GM12878 (cell line): ENCODE measurements at regions not wholly inside any gene's neighbourhood (a gene's known extent, or its start where the extent isn't known, plus 50 kb on each side); places are given as distances from the start of the nearest gene placed in this dataset.

Experiments used
- ATAC-seq: fragments of 200-7000 bp; cut with Tn5 transposase; 3 replicates; pipeline ENCODE4 v1.9.1; 2020; ENCODE audit warnings: mild to moderate bottlenecking, moderate library complexity
- BruUV-seq: library from RNA; stranded (reverse); fragments of 400-500 nt; replicated peaks from 2 replicates; lab custom pipeline; 2021; lab: Mats Ljungman, UMichigan
- CTCF ChIA-PET: fragments of 300-600 bp; sonication (Branson Sonifier 250); formaldehyde crosslinking; extraction: SDS; loops from one replicate; lab custom pipeline; 2021; ENCODE audit warnings: inconsistent platforms; lab: Yijun Ruan, JAX
- POLR2A ChIA-PET: fragments of 350-600 bp; formaldehyde crosslinking; extraction: SDS; loops from one replicate; lab custom pipeline; 2021; ENCODE audit warnings: inconsistent platforms; lab: Charles Lee
- RAD21 ChIA-PET: fragments of 300-600 bp; sonication (Branson Sonifier 250); formaldehyde crosslinking; loops from one replicate; lab custom pipeline; 2023; ENCODE audit warnings: antibody characterized with exemption; ENCODE audit not compliant: unreplicated experiment; lab: Charles Lee
- SMC1A ChIA-PET: fragments of 300-600 bp; sonication (Branson Sonifier 250); formaldehyde crosslinking; loops from one replicate; lab custom pipeline; 2023; ENCODE audit not compliant: unreplicated experiment, uncharacterized antibody; lab: Charles Lee
- DNase-seq: peaks from one replicate; pipeline ENCODE4 v3.0.0-alpha.2; 2011; ENCODE audit warnings: low read depth, low spot score
- FAIRE-seq: peaks from 3 replicates; lab custom pipeline; 2011; peaks lifted over from hg19 to GRCh38; lab: Jason Lieb, UNC
- H2AFZ ChIP-seq: 2 replicates; pipeline ENCODE4 v1.6.0; 2011; ENCODE audit warnings: low read depth, low read length, control low read depth; ENCODE audit not compliant: control insufficient read depth
- H3K27ac ChIP-seq: 2 replicates; pipeline ENCODE4 v1.5.1; 2011; ENCODE audit warnings: control low read depth; ENCODE audit not compliant: control insufficient read depth, insufficient read depth
- H3K27me3 ChIP-seq, 2 experiments: replicated peaks in 1 of 2; 2 replicates each; pipeline versions ENCODE4 v1.6.0 to v1.6.1; 2011; ENCODE audit warnings: low read length in 1 of 2; ENCODE audit not compliant: control insufficient read depth in 2 of 2, insufficient read depth in 2 of 2
- H3K36me3 ChIP-seq, 2 experiments: 2 replicates each; pipeline ENCODE4 v1.5.1; 2011; ENCODE audit warnings: low read length in 1 of 2; ENCODE audit not compliant: control insufficient read depth in 2 of 2, insufficient read depth in 2 of 2
- H3K4me1 ChIP-seq: 2 replicates; pipeline ENCODE4 v1.6.1; 2011; ENCODE audit warnings: mild to moderate bottlenecking, low read length, moderate library complexity, mixed read lengths; ENCODE audit not compliant: control insufficient read depth, insufficient read depth
- H3K4me2 ChIP-seq: 2 replicates; pipeline ENCODE4 v1.6.0; 2011; ENCODE audit warnings: control low read depth; ENCODE audit not compliant: control insufficient read depth, insufficient read depth
- H3K4me3 ChIP-seq: fragments of 200-600 bp; sonication (generic); 2 replicates; pipeline ENCODE4 v1.5.1; 2016
- H3K79me2 ChIP-seq: 2 replicates; pipeline ENCODE4 v1.6.0; 2011; ENCODE audit warnings: low read length; ENCODE audit not compliant: control insufficient read depth, insufficient read depth
- H3K9ac ChIP-seq: 2 replicates; pipeline ENCODE4 v1.8.0; 2011; ENCODE audit warnings: low read length, control low read depth, mixed read lengths; ENCODE audit not compliant: control insufficient read depth, insufficient read depth
- H3K9me3 ChIP-seq: replicated peaks from 3 replicates; pipeline ENCODE4 v1.5.1; 2011; ENCODE audit warnings: mild to moderate bottlenecking, low read length; ENCODE audit not compliant: control insufficient read depth, insufficient read depth
- H4K20me1 ChIP-seq: 2 replicates; pipeline ENCODE4 v1.6.0; 2011; ENCODE audit not compliant: control insufficient read depth, insufficient read depth
- BACH1 ChIP-seq: fragments of 450-650 bp; IDR thresholded peaks from 2 replicates; pipeline ENCODE4 v1.6.1; 2017; ENCODE audit warnings: mild to moderate bottlenecking, borderline replicate concordance
- BRCA1 ChIP-seq: IDR thresholded peaks from 2 replicates; pipeline ENCODE4 v1.6.1; 2011; ENCODE audit warnings: low read depth, low read length, improper control_type of control experiment
- CBFB ChIP-seq: IDR thresholded peaks from 2 replicates; pipeline ENCODE4 v1.6.1; 2016; ENCODE audit warnings: antibody characterized with exemption, low read depth
- FOXM1 ChIP-seq: IDR thresholded peaks from 2 replicates; pipeline ENCODE4 v1.6.1; 2012; ENCODE audit warnings: low read depth, mild to moderate bottlenecking, inconsistent platforms, low read length, moderate library complexity
- HDAC6 ChIP-seq: fragments of 200-600 bp; sonication (generic); IDR thresholded peaks from one replicate; pipeline ENCODE4 v1.8.0; 2017; ENCODE audit warnings: antibody characterized with exemption; ENCODE audit not compliant: unreplicated experiment
- KAT2A ChIP-seq: conservative IDR thresholded peaks from 2 replicates; pipeline ENCODE4 v1.6.1; 2011; ENCODE audit warnings: low read depth, low read length; ENCODE audit not compliant: control insufficient read depth
- NFIC ChIP-seq: IDR thresholded peaks from 2 replicates; pipeline ENCODE4 v1.6.1; 2012; ENCODE audit warnings: low read depth, mild to moderate bottlenecking, inconsistent platforms, low read length, moderate library complexity
- PRDM15 ChIP-seq: fragments of 450-650 bp; formaldehyde crosslinking; IDR thresholded peaks from 2 replicates; pipeline ENCODE4 v1.4.0; 2020; ENCODE audit warnings: mild to moderate bottlenecking, moderate library complexity
- RELA ChIP-seq: fragments of 450-650 bp; IDR thresholded peaks from 2 replicates; pipeline ENCODE4 v1.8.0; 2014; ENCODE audit warnings: borderline replicate concordance; ENCODE audit not compliant: partially characterized antibody
- SIX5 ChIP-seq: IDR thresholded peaks from 2 replicates; pipeline ENCODE4 v1.6.1; 2011; ENCODE audit warnings: mild to moderate bottlenecking, low read depth, low read length, moderate library complexity; ENCODE audit not compliant: severe bottlenecking
- SP1 ChIP-seq: IDR thresholded peaks from one replicate; pipeline ENCODE4 v1.6.1; 2011; ENCODE audit warnings: low read depth, low read length
- STAT1 ChIP-seq: fragments of 450-650 bp; conservative IDR thresholded peaks from 2 replicates; pipeline ENCODE4 v1.6.1; 2014; ENCODE audit warnings: antibody characterized with exemption, mild to moderate bottlenecking
- ZNF622 ChIP-seq: fragments of 450-650 bp; IDR thresholded peaks from 2 replicates; pipeline ENCODE4 v1.6.1; 2017; ENCODE audit warnings: mild to moderate bottlenecking, inconsistent platforms
- WGBS: methylation state at CpG from one replicate; pipeline ENCODE4 v1.1.6; 2016; ENCODE audit warnings: low lambda C conversion rate; ENCODE audit not compliant: insufficient replicate concordance, insufficient coverage; ENCODE audit errors: missing lambda C conversion rate; 5-methylcytosine and 5-hydroxymethylcytosine counted together
- in situ Hi-C: fragments of 300-500 bp; cut with MboI; formaldehyde crosslinking; loops from 9 replicates; pipeline ENCODE4 v1.14.3; 2018; ENCODE audit warnings: mixed read lengths
- intact Hi-C: fragments of 100-400 bp; cut with micrococcal nuclease; formaldehyde crosslinking; loops from one replicate; pipeline ENCODE4 v1.14.2; 2022; ENCODE audit not compliant: unreplicated experiment

- TF ChIP-seq CBFB (no peak), SP1 (no peak), BRCA1 (no peak), NFIC (no peak), HDAC6 (no peak), FOXM1 (no peak), STAT1 (no peak), KAT2A (no peak)
- TF ChIP-seq, all 136 proteins: peak for 0
- intact Hi-C loops: no loop called here
- H3K4me2 ChIP-seq: no peak overlapping the region
Observed at GRCh38 chr3:182389071-182389815, 404.1 kb upstream of the ATP11B start.

GRCh38 chr3:182390421-182390820 is 402.9 kb upstream of the ATP11B start:
- no TSS peak for BruUV-seq
- WGBS: 27% methylated on average over 7 of the region's 7 CpGs
- no peak overlapping the region for H3K4me2 ChIP-seq
- H3K79me2 ChIP-seq: no peaks in the 10 kb centered on the region
- H3K9ac ChIP-seq: no peak overlapping the region
- ATAC-seq (no peak), DNase-seq (no peak), FAIRE-seq (no peak)
- H3K27me3 ChIP-seq: peaks cover 0 to 2% of the 10 kb centered on the region in 2 experiments; a peak in 2 of 4 replicates
- no peaks in the 10 kb centered on the region for H3K4me1 ChIP-seq
- CTCF ChIA-PET: interaction anchor here (1.0 kb wide), 1 partner anchor 29 kb away, joined by 5 read pairs; no protein-coding TSS in a partner anchor
- RAD21 ChIA-PET: no interaction called here
- intact Hi-C loops: loop anchor here (10.0 kb wide), 1 partner anchor 294 kb away; no protein-coding TSS in a partner anchor
- H2AFZ ChIP-seq: no peak overlapping the region
- SMC1A ChIA-PET: no interaction called here
- H3K27ac ChIP-seq: no peak overlapping the region
- H3K36me3 ChIP-seq: no peaks in the 10 kb centered on the region
- H3K9me3 ChIP-seq: no peaks in the 10 kb centered on the region
- in situ Hi-C loops: no loop called here
- H3K4me3 ChIP-seq: no peak overlapping the region
- POLR2A ChIA-PET: no interaction called here
- no peaks in the 10 kb centered on the region for H4K20me1 ChIP-seq
- TF ChIP-seq RELA (no peak), ZNF622 (no peak), SIX5 (no peak), PRDM15 (CRISPR knock-in tag) (no peak), BACH1 (no peak)

More at GRCh38 chr3:182389071-182389815, 404.1 kb upstream of the ATP11B start:
- ChIA-PET CTCF (interaction anchor here (0.6 kb wide), 1 partner anchor 688 kb away, joined by 3 read pairs; no protein-coding TSS in a partner anchor), SMC1A (interaction anchor here (1.0 kb wide), 3 partner anchors 9 to 128 kb away, joined by 3 read pairs; no protein-coding TSS in a partner anchor), RAD21 (interaction anchor here (1.1 kb wide), 1 partner anchor 8 kb away, joined by 3 read pairs; no protein-coding TSS in a partner anchor), POLR2A (no interaction called here)
- Histone ChIP-seq H3K9ac (no peak overlapping the region), H2AFZ (no peak overlapping the region), H3K4me3 (no peak overlapping the region), H3K9me3 (no peaks in the 10 kb centered on the region), H3K4me1 (no peaks in the 10 kb centered on the region), H3K36me3 (no peaks in the 10 kb centered on the region), H3K27ac (no peak overlapping the region), H4K20me1 (no peaks in the 10 kb centered on the region), H3K79me2 (no peaks in the 10 kb centered on the region), H3K27me3 (peaks cover 0 to 2% of the 10 kb centered on the region in 2 experiments; a peak in 2 of 4 replicates)
- DNase-seq: no peak
- 23% methylated on average over 2 of the region's 2 CpGs for WGBS
- no TSS peak for BruUV-seq
- FAIRE-seq: peak; percentile 70
- ATAC-seq: no peak
- in situ Hi-C loops: no loop called here
